HG03280 (cell line): ENCODE measurements at regions not wholly inside any gene's neighbourhood (a gene's known extent, or its start where the extent isn't known, plus 50 kb on each side); places are given as distances from the start of the nearest gene placed in this dataset.
"Not testable (repeated sequence)": the region's sequence is repeated elsewhere in the genome, so short reads cannot be mapped to it uniquely, and the experiment has no call there.

Experiments
- ATAC-seq: cut with Tn5 transposase; IDR thresholded peaks from one replicate; pipeline ENCODE4 v1.9.1; 2021; ENCODE audit warnings: mild to moderate bottlenecking, moderate library complexity; ENCODE audit not compliant: unreplicated experiment

GRCh38 chr4:111359602-111360001, 736.7 kb upstream of the PITX2 start:
- ATAC-seq, result no peak

GRCh38 chr4:111360906-111361305, 738.0 kb upstream of the PITX2 start:
- ATAC-seq, result no peak

- no peak for ATAC-seq
Observed at GRCh38 chr4:111362941-111363361, 740.1 kb upstream of the PITX2 start.

GRCh38 chr4:111377880-111378279, 755.0 kb upstream of the PITX2 start:
- ATAC-seq, result not testable (repeated sequence)

- ATAC-seq, result no peak
Observed at GRCh38 chr4:111388561-111388960, 756.7 kb upstream of the FAM241A start.

- ATAC-seq, result no peak
Observed at GRCh38 chr4:111391829-111392228, 753.4 kb upstream of the FAM241A start.

GRCh38 chr4:111393781-111394180, 751.5 kb upstream of the FAM241A start:
- no peak for ATAC-seq

- no peak for ATAC-seq
Observed at GRCh38 chr4:111398906-111399330, 746.3 kb upstream of the FAM241A start.

- no peak for ATAC-seq
Observed at GRCh38 chr4:111399623-111400022, 745.6 kb upstream of the FAM241A start.

- no peak for ATAC-seq
Observed at GRCh38 chr4:111400741-111401140, 744.5 kb upstream of the FAM241A start.

- no peak for ATAC-seq
Observed at GRCh38 chr4:111404673-111405072, 740.6 kb upstream of the FAM241A start.

- no peak for ATAC-seq
Observed at GRCh38 chr4:111405989-111406388, 739.3 kb upstream of the FAM241A start.

GRCh38 chr4:111410571-111410970, 734.7 kb upstream of the FAM241A start:
- no peak for ATAC-seq

- no peak for ATAC-seq
Observed at GRCh38 chr4:111417521-111417920, 727.7 kb upstream of the FAM241A start.

- no peak for ATAC-seq
Observed at GRCh38 chr4:111433441-111433840, 711.8 kb upstream of the FAM241A start.

GRCh38 chr4:111434586-111434985, 710.7 kb upstream of the FAM241A start:
- no peak for ATAC-seq

GRCh38 chr4:111435986-111436744, 709.1 kb upstream of the FAM241A start:
- ATAC-seq, result no peak

- ATAC-seq, result no peak
Observed at GRCh38 chr4:111441687-111442086, 703.6 kb upstream of the FAM241A start.

GRCh38 chr4:111444836-111445235, 700.4 kb upstream of the FAM241A start:
- not testable (repeated sequence) for ATAC-seq

- ATAC-seq, result no peak
Observed at GRCh38 chr4:111449657-111450056, 695.6 kb upstream of the FAM241A start.

GRCh38 chr4:111450867-111451266, 694.4 kb upstream of the FAM241A start:
- ATAC-seq, result no peak

- no peak for ATAC-seq
Observed at GRCh38 chr4:111453216-111453615, 692.0 kb upstream of the FAM241A start.

GRCh38 chr4:111454961-111455360, 690.3 kb upstream of the FAM241A start:
- no peak for ATAC-seq
